GM21423 (cell line): ENCODE measurements at regions not wholly inside any gene's neighbourhood (a gene's known extent, or its start where the extent isn't known, plus 50 kb on each side); places are given as distances from the start of the nearest gene placed in this dataset.

Source experiments
- ATAC-seq: cut with Tn5 transposase; IDR thresholded peaks from one replicate; pipeline ENCODE4 v1.9.1; 2021; ENCODE audit warnings: mild to moderate bottlenecking, moderate library complexity; ENCODE audit not compliant: unreplicated experiment

- no peak for ATAC-seq
Measured at GRCh38 chr10:58885146-58885545, 291.3 kb upstream of the PHYHIPL start.

- no peak for ATAC-seq
Measured at GRCh38 chr10:58885686-58886345, 290.6 kb upstream of the PHYHIPL start.

DNA sequence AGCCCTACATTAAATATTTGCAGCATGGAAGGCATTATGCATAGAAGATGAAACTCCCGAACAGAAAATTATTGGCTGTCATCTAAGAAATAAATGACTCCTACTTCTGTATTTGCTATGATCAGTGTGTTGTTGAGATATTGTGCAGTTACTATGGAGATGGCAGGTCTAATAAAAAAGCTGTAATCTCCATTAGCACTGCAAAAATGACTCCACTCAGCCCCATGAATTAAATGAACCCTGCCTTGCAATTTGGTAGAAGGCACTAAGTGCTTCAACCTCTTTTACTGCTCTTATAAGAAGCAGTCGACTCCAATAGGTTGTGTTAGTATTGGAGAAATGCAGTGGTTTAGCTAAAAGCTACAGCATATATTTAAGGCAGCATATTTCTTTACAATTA lies 290.0 kb upstream of the PHYHIPL start:
- no peak for ATAC-seq

DNA sequence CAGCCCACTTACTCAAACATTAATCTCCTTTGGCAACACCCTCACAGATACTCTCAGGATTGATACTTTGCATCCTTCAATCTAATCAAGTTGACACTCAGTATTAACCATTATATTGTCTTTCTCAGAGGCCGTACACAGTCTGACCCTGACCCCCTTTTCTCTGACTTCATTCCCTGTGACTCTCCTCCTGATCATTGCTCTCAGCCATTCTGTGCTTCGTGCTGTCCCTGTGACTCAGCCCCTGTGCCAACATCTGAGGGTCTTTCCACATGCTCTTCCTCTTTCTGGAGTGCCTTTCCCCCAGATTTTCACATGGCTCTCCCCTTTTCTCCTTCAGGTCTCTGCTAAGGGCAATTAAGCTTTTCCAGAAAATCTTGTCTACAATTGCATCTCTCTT lies 289.0 kb upstream of the PHYHIPL start:
- no peak for ATAC-seq

DNA sequence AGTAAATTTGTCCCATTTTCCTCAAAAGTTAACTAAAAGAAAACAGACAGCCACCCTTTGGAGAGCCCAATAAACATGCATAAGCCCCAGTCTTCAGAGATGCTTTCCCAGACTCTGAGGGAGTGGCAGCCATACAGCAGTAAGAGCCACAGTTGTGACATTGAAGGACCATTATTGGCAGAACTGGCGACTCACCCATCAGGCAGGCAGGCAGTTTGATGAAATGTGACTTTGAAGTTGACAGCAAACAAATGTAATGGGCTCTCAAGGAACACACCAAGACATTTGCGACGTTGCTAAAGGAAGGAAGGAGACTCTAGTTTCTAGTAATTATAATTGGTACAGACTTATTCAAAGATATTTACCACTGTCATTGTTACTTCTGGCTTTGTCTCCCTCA lies 287.5 kb upstream of the PHYHIPL start:
- no peak for ATAC-seq

DNA sequence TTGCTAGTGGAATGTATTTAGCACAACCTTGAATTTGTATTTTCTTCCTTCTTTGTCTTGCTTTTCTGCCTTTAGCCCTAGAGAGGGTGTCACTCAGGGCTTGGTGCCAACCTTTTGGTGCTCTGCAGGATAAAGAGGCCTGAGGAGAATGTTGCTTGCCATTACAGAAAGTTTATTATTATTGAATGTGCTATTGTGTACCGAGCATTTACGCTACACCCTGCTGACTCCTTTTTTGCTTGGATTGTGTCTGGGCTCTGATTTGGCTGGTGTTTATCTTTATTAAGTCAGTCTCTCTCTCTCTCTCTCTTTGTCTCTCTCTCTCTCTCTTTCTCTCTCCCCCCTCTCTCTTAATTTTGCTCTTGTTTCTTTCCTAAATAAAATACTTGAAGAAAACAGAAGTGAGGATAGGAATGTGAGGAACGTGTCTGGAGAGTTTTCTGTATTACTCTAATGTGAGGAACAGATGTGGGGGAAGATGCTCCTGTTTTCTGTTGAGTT lies 284.4 kb upstream of the PHYHIPL start:
- ATAC-seq, result no peak

DNA sequence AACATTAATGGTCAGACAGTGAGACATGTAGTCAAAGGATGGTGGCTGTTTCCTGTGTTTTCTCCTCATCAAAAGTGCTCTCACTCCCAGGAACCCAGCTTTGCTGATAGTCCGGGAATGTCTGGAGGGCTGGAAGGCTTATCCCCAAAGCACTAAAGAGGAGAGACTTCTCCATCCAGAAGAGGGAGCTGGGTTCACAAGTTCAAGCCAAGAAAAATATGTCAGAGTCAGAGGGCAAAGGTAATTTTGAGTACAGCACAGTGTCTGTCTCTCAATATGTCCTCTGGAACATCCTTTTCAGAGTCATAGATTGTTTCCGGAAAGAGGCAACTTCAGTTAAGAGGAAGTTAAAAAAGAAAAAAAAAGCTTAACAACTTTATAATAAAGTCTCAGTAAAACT lies 281.5 kb upstream of the PHYHIPL start:
- no peak for ATAC-seq

DNA sequence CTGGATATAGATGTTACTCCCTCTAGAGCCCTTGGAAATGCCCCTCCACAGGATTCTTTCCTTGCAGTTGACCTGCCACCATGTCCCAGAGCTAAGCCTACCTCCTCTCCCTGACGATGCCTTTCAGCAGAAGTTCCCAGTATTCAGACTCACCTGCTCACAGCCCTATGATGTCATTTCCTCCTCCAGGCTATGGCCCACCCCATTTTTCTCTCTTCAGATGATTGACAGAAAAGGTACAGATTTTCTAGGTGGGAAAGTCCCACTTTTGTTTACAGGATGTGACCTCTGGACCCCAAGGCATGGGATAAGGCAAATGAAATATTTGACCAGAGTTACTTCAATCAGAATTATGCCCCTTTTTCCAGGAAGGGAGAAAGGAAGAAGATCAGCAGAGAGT lies 280.2 kb upstream of the PHYHIPL start:
- no peak for ATAC-seq

DNA sequence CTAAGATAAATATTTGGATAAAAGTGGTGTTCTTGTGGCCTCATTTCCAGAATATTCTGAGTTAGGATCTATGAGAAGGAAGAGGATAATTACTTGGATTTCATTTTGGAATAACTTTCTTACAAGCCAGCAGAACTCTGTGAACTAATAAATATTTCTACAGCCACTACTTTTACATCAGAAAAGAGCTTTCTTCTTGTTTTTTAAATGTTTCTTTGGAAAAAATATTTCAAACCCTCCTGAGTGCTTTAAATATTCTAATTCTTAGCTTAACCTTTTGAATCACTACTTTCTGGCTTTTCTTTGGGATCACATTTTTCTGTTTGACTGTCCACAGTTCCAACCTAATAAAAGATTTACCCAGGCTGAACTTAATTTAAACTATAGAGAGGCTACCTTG lies 279.2 kb upstream of the PHYHIPL start:
- no peak for ATAC-seq

DNA sequence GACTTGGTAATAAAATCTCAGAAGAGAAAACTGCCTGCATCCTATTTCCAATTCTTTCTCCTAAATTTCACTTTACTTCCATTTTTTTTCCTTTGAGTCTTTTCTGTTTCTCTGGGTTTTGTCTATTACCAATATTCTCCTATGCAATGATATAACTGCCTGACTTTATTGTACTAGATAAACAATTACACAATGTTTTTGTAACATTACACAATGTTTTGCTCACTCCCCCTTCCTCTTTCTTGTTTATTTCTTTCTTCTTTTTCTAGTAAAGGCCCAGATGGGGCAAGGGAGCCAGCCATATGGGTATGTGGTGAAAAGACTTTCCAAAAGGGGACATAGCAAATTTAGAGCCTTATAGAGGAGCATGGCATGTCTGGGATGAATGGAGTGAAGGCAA lies 278.7 kb upstream of the PHYHIPL start:
- no peak for ATAC-seq

- no peak for ATAC-seq
Measured at GRCh38 chr10:58898854-58899573, 277.4 kb upstream of the PHYHIPL start.

- no peak for ATAC-seq
Measured at GRCh38 chr10:58901092-58901646, 275.3 kb upstream of the PHYHIPL start.

DNA sequence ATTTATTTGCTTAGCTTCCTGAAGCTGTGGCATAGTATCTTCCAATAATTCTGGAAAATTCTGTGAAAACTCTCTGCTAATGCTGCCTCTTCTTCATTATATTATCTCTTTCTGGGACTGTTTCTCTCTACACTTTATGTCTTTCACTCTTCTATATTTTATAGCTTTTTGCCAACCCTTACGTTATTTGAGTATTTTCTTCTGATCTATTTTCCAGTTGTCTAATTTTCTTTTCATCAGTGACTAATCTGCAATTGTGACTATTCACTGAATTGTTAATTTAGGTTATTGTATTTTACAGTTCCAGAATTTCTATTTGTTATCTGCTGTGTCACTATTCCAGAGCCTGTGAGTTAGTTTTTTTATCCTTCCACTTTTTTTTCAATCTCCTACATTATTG lies 273.4 kb upstream of the PHYHIPL start:
- no peak for ATAC-seq

DNA sequence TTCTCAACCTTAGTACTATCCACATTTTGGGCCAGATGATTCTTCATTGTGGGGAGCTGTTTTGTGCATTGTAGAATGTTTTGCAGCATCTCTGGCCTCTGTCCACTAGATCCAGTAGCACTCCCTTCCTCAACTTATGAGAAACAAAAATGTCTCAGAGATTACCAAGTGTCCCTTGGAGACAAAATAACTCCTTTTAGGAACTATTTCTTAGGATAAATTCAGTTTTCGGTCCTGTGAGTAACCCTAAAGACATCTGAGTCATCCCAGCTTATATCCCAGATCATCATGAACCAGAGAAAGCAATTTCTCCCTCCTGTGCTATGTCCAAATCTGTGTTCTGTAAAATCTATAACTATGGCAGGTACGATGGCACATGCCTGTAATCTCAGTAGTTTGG lies 266.6 kb upstream of the PHYHIPL start:
- no peak for ATAC-seq

DNA sequence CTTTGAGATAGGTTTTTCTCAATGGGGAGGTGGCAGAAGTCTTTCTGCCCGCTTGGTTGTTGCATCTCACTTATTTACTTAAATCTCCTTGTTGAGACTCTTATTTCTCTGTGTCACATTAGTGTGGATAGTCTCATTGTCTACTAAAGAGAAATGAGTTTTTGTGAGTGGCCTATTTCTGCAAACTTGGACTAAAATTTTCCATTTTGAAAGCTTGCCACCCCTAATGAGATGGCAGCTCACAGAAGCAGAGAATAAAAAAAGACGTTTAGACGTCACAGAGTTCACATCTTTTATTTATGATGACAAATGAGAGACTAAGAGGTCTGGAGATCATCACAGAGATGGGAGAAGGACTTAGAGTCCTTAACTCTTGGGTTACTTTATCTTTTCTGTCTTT lies 262.7 kb upstream of the PHYHIPL start:
- ATAC-seq, result no peak

- no peak for ATAC-seq
Measured at GRCh38 chr10:58918887-58919286, 257.6 kb upstream of the PHYHIPL start.

GRCh38 chr10:58919927-58920654 lies 256.4 kb upstream of the PHYHIPL start:
- no peak for ATAC-seq

- ATAC-seq, result no peak
Measured at GRCh38 chr10:58920655-58921003, 255.8 kb upstream of the PHYHIPL start.

- ATAC-seq, result no peak
Measured at GRCh38 chr10:58921421-58921855, 255.0 kb upstream of the PHYHIPL start.

- no peak for ATAC-seq
Measured at GRCh38 chr10:58925381-58925780, 251.1 kb upstream of the PHYHIPL start.

DNA sequence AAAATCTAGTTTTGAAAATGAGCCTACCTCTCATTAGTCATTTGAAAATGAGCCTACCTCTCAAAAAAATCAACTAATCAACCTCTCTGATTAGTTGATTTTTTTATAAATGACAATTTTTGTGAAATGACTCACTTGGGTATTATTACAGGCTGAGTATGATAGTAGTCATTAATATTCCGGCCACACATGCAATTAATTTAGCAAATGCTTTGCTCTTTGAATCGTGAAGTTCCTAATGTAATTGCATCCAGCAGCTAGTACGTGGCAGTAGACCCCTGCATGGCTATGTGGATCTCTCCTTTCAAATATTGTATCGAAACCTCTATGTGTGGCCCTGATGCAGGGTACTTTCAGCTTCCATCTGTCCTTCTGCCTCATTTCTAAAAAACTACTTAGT lies 245.9 kb upstream of the PHYHIPL start:
- no peak for ATAC-seq

DNA sequence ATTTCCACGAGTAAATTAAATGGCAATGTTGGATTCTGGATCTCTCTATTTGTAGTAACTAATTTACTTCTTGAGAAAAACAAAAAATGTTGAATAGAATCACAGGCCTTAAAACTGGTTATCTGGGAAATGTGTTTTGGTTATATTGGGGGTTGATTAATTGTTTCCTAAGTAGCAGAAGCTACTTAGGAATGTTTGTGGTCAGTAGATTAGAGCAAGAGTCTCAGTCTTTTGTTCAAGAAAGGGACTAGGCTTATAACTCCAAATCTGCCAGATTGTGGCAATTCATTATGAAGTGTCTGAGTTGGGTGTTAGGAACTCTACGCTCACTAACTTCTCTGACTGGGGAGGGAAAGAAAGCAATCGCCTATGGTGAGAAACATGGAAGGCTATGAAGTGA lies 244.3 kb upstream of the PHYHIPL start:
- ATAC-seq, result no peak
